Stimulated activated CD8-positive, alpha-beta memory T cell treated with anti-CD3 and anti-CD28 coated beads, Interleukin-4, amount 100 ng/mL, for 48 hours (primary cell): ENCODE measurements at regions not wholly inside any gene's neighbourhood (a gene's known extent, or its start where the extent isn't known, plus 50 kb on each side); places are given as distances from the start of the nearest gene placed in this dataset.
"Not testable (repeated sequence)": the region's sequence is repeated elsewhere in the genome, so short reads cannot be mapped to it uniquely, and the experiment has no call there.

Experiments
- DNase-seq: peaks from one replicate; pipeline ENCODE4 v3.0.0-alpha.2; 2020

DNA sequence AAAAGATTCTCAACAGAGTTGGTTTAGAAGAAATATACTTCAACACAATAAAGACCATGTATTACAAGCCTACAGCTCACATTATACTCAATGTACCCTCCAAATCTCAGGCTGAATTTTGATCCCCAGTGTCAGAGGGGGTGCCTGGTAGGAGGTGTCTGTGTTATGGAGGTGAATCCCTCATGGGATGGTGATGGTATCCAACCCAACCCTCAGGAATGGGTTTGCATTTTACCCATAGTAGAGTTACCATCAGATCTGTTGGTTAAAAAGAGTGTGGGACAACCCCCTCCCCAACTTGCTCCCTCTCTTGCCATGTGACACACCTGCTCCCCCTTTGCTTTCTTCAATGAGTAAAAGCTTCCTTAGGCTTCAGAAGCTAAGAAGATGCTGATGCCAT is 205.5 kb downstream of the POTEM start:
- DNase-seq: not testable (repeated sequence)

DNA sequence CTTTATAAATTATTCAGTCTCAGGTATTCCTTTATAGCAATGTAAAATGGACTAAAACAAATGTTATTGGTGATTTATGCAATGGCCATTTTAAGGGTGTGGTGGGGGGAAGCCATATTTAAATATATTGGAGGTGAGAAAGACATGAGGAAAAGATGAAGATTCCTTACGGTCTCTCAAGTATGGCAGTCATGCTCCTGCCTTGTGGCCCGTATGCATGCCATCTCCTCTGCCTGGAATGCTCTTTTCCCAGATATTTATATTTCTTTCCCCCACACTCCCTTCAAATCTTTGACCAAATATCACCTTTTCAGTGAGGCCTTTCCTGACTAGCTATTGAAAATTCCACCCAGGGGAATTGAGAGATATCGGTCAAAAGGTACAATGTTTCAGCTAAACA is 206.0 kb downstream of the POTEM start:
- not testable (repeated sequence) for DNase-seq

DNA sequence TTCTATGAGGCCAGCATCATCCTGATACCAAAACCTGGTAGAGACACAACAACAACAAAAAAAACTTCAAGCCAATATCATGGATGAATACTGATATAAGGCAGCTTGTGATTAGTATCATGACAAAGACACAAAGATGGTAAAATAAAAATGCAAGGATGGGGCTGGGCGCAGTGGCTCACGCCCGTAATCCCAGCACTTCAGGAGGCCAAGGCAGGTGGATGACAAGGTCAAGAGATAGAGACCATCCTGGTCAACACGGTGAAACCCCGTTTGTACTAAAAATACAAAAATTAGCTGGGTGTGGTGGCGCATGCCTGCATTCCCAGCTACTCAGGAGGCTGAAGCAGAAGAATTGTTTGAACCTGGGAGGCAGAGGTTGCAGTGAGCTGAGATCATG is 210.2 kb downstream of the POTEM start:
- DNase-seq: not testable (repeated sequence)

- not testable (repeated sequence) for DNase-seq
Measured at GRCh38 chr14:19180297-19180696, 213.1 kb downstream of the POTEM start.

DNA sequence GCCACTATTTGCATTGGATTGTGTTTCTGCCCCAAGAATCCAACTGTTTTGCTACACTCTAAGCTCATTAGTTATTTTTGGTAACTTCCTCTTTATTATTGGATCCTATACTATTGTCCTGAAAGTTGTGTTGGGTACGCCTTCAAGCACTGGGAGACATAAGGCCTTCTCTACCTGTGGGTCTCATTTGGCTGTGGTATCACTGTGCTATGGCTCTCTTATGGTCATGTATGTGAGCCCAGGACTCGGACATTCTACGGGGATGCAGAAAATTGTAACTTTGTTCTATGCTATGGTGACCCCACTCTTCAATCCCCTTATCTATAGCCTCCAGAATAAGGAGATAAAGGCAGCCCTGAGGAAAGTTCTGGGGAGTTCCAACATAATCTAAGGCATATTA is 213.6 kb downstream of the POTEM start:
- not testable (repeated sequence) for DNase-seq

DNA sequence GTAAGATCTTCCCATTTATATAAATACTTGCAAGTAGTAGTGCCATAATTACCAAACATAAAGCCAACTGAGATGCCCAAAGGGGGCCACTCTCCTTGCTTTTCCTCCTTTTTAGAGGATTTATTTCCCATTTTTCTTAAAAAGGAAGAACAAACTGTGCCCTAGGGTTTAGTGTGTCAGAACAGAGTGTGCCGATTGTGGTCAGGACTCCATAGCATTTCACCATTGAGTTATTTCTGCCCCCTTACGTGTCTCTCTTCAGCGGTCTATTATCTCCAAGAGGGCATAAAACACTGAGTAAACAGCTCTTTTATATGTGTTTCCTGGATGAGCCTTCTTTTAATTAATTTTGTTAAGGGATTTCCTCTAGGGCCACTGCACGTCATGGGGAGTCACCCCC is 227.9 kb downstream of the POTEM start:
- not testable (repeated sequence) for DNase-seq

- DNase-seq: not testable (repeated sequence)
Measured at GRCh38 chr14:19197488-19198234, 230.4 kb downstream of the POTEM start.

- DNase-seq: not testable (repeated sequence)
Measured at GRCh38 chr14:19198341-19198740, 231.1 kb downstream of the POTEM start.

GRCh38 chr14:19201394-19202052 is 232.6 kb downstream of the POTEG start:
- not testable (repeated sequence) for DNase-seq

GRCh38 chr14:19202053-19202442 is 232.1 kb downstream of the POTEG start:
- DNase-seq: not testable (repeated sequence)

- not testable (repeated sequence) for DNase-seq
Measured at GRCh38 chr14:19203250-19203972, 230.7 kb downstream of the POTEG start.

- DNase-seq: not testable (repeated sequence)
Measured at GRCh38 chr14:19204827-19205226, 229.3 kb downstream of the POTEG start.

- DNase-seq: not testable (repeated sequence)
Measured at GRCh38 chr14:19216480-19216879, 217.7 kb downstream of the POTEG start.

DNA sequence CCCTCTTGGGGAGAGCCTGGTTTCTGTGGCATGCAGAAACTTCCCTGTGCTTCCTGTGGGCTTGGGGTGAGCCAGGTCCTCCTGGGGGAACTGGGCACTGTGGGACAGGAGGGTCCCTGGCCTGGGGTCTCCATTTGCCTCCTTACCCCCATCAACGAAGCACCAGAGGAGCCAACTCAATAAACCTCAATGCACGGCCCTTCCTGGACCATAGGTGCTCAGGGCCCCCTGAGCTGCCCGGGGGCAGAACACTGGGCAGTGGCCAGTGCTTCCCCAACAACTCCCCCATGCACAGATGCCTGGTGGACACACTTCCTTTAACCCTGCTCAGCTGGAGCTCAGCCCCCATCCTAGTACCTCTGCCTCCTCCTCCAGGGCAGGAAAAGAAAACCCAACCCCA is 214.7 kb downstream of the POTEG start:
- DNase-seq: not testable (repeated sequence)

- DNase-seq: not testable (repeated sequence)
Measured at GRCh38 chr14:19231421-19231820, 202.7 kb downstream of the POTEG start.

- DNase-seq: not testable (repeated sequence)
Measured at GRCh38 chr14:19234059-19234458, 200.1 kb downstream of the POTEG start.

GRCh38 chr14:19237656-19238055 is 196.5 kb downstream of the POTEG start:
- not testable (repeated sequence) for DNase-seq

DNA sequence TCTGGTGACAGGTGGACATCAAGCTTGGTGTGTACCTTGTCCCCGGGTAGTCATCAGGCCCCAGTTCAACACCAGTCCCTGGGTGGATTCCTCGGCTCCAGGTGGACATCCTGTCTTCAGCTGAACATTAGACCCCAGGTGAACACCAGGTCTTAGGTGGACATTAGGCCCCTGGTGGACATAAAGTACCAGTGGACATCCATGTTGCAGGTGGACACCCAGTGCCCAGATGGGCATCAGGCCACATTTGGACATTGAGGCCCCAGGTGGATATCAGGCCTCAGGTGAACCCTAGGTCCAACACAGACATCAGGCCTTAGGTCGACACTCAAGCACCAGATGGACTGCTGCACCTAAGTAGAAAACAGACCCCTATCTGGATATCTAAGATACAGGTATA is 195.6 kb downstream of the POTEG start:
- not testable (repeated sequence) for DNase-seq

DNA sequence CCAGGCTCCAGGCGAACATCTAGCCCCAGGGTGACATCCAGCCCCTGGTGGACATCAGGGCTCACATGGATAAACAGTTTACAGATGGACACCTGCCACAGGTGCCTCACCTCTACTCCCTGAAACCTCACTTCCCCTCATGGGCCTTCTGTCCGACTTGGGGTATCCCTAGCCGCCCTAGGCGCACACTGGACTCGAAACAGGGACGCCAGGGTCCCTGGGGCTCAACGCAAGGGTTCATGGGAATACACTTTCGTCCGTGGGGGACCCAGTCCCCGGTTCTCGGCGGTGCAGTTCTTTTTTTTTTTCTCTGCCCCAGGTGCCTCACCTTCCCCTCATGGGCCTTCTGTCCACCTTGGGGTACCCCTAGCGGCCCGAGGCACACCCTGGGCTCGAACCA is 194.2 kb downstream of the POTEG start:
- DNase-seq: not testable (repeated sequence)

DNA sequence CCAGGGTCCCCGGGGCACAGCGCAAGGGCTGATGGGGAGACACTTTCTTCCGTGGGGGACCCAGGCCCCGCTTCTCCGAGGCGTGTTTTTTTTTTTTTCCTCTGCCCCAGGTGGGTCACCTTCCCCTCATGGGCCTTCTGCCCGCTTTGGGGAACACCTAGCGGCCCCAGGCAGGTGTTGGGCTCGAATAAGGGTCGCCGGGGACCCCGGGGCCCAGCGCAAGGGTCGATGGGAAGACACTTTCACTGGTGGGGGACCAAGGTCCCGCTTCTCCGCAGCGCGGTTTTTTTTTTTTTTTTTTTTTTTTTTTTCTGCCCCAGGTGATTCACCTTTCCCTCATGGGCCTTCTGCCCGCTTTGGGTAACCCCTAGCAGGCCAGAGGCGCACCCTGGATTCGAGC is 193.8 kb downstream of the POTEG start:
- not testable (repeated sequence) for DNase-seq

- not testable (repeated sequence) for DNase-seq
Measured at GRCh38 chr14:19241451-19241850, 192.7 kb downstream of the POTEG start.

GRCh38 chr14:19242529-19242928 is 191.6 kb downstream of the POTEG start:
- DNase-seq: not testable (repeated sequence)

- not testable (repeated sequence) for DNase-seq
Measured at GRCh38 chr14:19266908-19267307, 167.2 kb downstream of the POTEG start.

- DNase-seq: not testable (repeated sequence)
Measured at GRCh38 chr14:19267636-19268035, 166.5 kb downstream of the POTEG start.
